Esophagus squamous epithelium (tissue), 5 donors: ENCODE measurements at regions not wholly inside any gene's neighbourhood (a gene's known extent, or its start where the extent isn't known, plus 50 kb on each side); places are given as distances from the start of the nearest gene placed in this dataset.

ENCODE experiments used
- DNase-seq: peaks from one replicate; lab custom pipeline; 2025; lab: John Stamatoyannopoulos, UW
- H3K27ac ChIP-seq, 4 donors: fragments of 200-600 bp; sonication (generic); one replicate each; pipeline ENCODE4 v1.5.1; 2016 to 2019; ENCODE audit warnings: mild to moderate bottlenecking in 1 of 4
- H3K27me3 ChIP-seq, 4 donors: fragments of 200-600 bp; sonication (generic); 1 replicate in 3 of 4; 2 replicates in 1 of 4; pipeline versions ENCODE4 v1.5.1 to v1.6.0; 2017 to 2021; ENCODE audit warnings: antibody characterized with exemption in 1 of 4
- H3K36me3 ChIP-seq, 3 donors: fragments of 200-600 bp; sonication (generic); one replicate each; pipeline ENCODE4 v1.5.1; 2016 to 2019
- H3K4me1 ChIP-seq, 3 donors: fragments of 200-600 bp; sonication (generic); one replicate each; pipeline ENCODE4 v1.5.1; 2017 to 2019
- H3K4me3 ChIP-seq, 4 donors: fragments of 200-600 bp; sonication (generic); 1 replicate in 3 of 4; 2 replicates in 1 of 4; pipeline ENCODE4 v1.5.1; 2016 to 2019; ENCODE audit warnings: mild to moderate bottlenecking in 2 of 4, moderate library complexity in 1 of 4
- H3K9me3 ChIP-seq, 3 donors: fragments of 200-600 bp; sonication (generic); one replicate each; pipeline ENCODE4 v1.5.1; 2016 to 2019
- POLR2A ChIP-seq, 4 donors: fragments of 450-650 bp; IDR thresholded peaks; one replicate each; pipeline ENCODE4 v1.6.1; 2017; ENCODE audit warnings: antibody characterized with exemption in 4 of 4, mild to moderate bottlenecking in 4 of 4, moderate library complexity in 3 of 4
- WGBS, 2 donors: methylation state at CpG; one replicate each; pipeline ENCODE4 v1.1.5; 2018; 5-methylcytosine and 5-hydroxymethylcytosine counted together
- intact Hi-C: fragments of 100-400 bp; cut with DNase I; formaldehyde crosslinking; loops from one replicate; pipeline ENCODE4 v1.15.0; 2022
- TF ChIP-seq, protein P1 (sequence below), 6 experiments: fragments of 450-650 bp in 4 of 6; fragments of 200-600 bp in 2 of 6; sonication (generic) in 2 of 6; IDR thresholded peaks; one replicate each; pipeline ENCODE4 v1.5.1; 2016 to 2019; ENCODE audit warnings: antibody characterized with exemption in 6 of 6, mild to moderate bottlenecking in 4 of 6, moderate library complexity in 4 of 6
- donor health status: DM: yes; HTN: yes; CAD: no.

- WGBS, 2 donors = 54 to 56% methylated on average over 5 of the region's 5 CpGs
- Histone ChIP-seq H3K4me1 (no peaks in the 10 kb centered on the region), H3K27me3 (no peaks in the 10 kb centered on the region), H3K4me3 (no peak overlapping the region), H3K36me3 (no peaks in the 10 kb centered on the region), H3K27ac (no peak overlapping the region), H3K9me3 (no peaks in the 10 kb centered on the region)
- TF ChIP-seq POLR2A (IDR thresholded peaks at IDR 0.05) = no peak
- TF ChIP-seq, protein P1, sequence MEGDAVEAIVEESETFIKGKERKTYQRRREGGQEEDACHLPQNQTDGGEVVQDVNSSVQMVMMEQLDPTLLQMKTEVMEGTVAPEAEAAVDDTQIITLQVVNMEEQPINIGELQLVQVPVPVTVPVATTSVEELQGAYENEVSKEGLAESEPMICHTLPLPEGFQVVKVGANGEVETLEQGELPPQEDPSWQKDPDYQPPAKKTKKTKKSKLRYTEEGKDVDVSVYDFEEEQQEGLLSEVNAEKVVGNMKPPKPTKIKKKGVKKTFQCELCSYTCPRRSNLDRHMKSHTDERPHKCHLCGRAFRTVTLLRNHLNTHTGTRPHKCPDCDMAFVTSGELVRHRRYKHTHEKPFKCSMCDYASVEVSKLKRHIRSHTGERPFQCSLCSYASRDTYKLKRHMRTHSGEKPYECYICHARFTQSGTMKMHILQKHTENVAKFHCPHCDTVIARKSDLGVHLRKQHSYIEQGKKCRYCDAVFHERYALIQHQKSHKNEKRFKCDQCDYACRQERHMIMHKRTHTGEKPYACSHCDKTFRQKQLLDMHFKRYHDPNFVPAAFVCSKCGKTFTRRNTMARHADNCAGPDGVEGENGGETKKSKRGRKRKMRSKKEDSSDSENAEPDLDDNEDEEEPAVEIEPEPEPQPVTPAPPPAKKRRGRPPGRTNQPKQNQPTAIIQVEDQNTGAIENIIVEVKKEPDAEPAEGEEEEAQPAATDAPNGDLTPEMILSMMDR (IDR thresholded peaks at IDR 0.05) = no peak
- intact Hi-C loops = no loop called here
- DNase-seq = no peak
Observed at GRCh38 chr18:73552171-73552570, 595.5 kb downstream of the FBXO15 start.

GRCh38 chr18:73551211-73551610 is 596.4 kb downstream of the FBXO15 start:
- no peak overlapping the region for H3K27ac ChIP-seq
- intact Hi-C loops = no loop called here
- H3K27me3 ChIP-seq = no peaks in the 10 kb centered on the region
- no peaks in the 10 kb centered on the region for H3K9me3 ChIP-seq
- no peaks in the 10 kb centered on the region for H3K4me1 ChIP-seq
- no peak for TF ChIP-seq POLR2A (IDR thresholded peaks at IDR 0.05)
- TF ChIP-seq, protein P1 (IDR thresholded peaks at IDR 0.05) = no peak
- DNase-seq = no peak
- no peaks in the 10 kb centered on the region for H3K36me3 ChIP-seq
- 41 to 50% methylated on average over 3 of the region's 3 CpGs for WGBS, 2 donors
- H3K4me3 ChIP-seq = no peak overlapping the region

GRCh38 chr18:73549236-73549635 is 598.4 kb downstream of the FBXO15 start:
- DNase-seq = no peak
- Histone ChIP-seq H3K4me3 (no peak overlapping the region), H3K9me3 (no peaks in the 10 kb centered on the region), H3K27me3 (no peaks in the 10 kb centered on the region), H3K36me3 (no peaks in the 10 kb centered on the region), H3K27ac (no peak overlapping the region), H3K4me1 (no peaks in the 10 kb centered on the region)
- TF ChIP-seq, protein P1 (IDR thresholded peaks at IDR 0.05) = no peak
- no peak for TF ChIP-seq POLR2A (IDR thresholded peaks at IDR 0.05)
- WGBS, 2 donors = 40 to 57% methylated on average over 5 of the region's 5 CpGs
- intact Hi-C loops = no loop called here

DNA sequence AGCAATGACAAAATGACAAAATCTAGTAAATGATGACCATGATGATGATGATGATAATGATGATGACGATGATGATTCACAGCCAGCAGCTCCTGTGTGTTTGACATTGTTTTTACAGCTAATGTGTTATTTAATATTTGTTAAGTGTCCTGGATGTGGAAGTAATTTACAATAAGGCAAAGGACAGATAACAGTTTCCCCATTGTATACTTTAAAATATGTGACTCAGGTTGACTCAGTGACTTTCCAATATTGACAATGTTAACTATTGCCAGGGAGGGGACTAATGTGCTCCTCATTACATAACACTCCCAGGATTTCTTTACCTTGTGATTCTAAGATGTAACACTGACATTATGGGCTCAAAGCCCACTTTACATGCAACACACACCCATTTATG is 602.2 kb downstream of the FBXO15 start:
- H3K36me3 ChIP-seq = no peaks in the 10 kb centered on the region
- H3K27ac ChIP-seq = no peak overlapping the region
- WGBS, 2 donors = 31 to 58% methylated on average over 1 of the region's 1 CpG
- no peak for TF ChIP-seq POLR2A (IDR thresholded peaks at IDR 0.05)
- TF ChIP-seq, protein P1 (IDR thresholded peaks at IDR 0.05) = no peak
- no peak overlapping the region for H3K4me3 ChIP-seq
- no peak for DNase-seq
- H3K9me3 ChIP-seq = no peaks in the 10 kb centered on the region
- no peaks in the 10 kb centered on the region for H3K4me1 ChIP-seq
- intact Hi-C loops = no loop called here
- H3K27me3 ChIP-seq = no peaks in the 10 kb centered on the region

DNA sequence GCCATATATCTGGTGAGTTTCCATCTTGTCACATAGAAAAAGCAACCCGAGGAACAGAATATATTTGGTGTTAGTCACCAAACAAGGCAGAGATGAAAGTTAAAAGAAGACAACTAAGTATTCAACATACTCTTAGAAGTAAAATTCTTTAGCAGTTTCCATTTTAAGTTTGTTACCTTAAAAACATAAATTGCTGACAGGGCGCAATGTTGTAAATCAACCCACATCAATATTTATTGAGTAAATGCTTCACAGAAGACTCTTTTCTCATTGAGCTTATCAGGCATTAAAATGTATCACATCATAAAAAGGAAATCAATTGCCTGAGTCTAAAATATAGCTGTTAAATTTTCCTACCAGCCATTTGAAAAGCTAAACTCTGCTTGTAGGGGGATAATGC is 603.0 kb downstream of the FBXO15 start:
- no peak for TF ChIP-seq POLR2A (IDR thresholded peaks at IDR 0.05)
- TF ChIP-seq, protein P1 (IDR thresholded peaks at IDR 0.05) = no peak
- no peaks in the 10 kb centered on the region for H3K4me1 ChIP-seq
- no peak overlapping the region for H3K4me3 ChIP-seq
- DNase-seq = no peak
- intact Hi-C loops = no loop called here
- WGBS, 2 donors = 53 to 78% methylated on average over 2 of the region's 2 CpGs
- no peaks in the 10 kb centered on the region for H3K36me3 ChIP-seq
- no peaks in the 10 kb centered on the region for H3K9me3 ChIP-seq
- H3K27me3 ChIP-seq = no peaks in the 10 kb centered on the region
- no peak overlapping the region for H3K27ac ChIP-seq
